HG03095 (cell line): ENCODE measurements at regions not wholly inside any gene's neighbourhood (a gene's known extent, or its start where the extent isn't known, plus 50 kb on each side); places are given as distances from the start of the nearest gene placed in this dataset.

Source experiments
- ATAC-seq: cut with Tn5 transposase; IDR thresholded peaks from one replicate; pipeline ENCODE4 v1.9.1; 2021; ENCODE audit warnings: moderate library complexity; ENCODE audit not compliant: unreplicated experiment

DNA sequence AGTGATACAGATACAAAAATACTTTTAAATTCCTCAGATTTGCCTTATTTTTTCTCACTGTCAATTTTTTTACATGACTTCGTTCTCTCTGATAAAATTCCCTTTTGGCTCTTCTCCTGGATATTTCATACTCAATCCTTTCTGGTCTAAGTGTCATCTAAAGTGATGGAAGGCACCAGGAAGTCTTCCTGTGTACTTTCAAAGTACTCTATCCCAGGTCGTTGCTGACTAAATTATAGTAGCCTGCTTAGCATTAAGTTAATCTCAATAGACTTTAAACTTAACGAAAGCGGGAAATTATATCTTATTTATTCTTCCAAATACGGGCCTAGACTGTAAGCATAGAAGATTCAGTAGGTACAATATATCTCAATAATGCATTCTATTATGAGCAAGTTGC, 67.8 kb downstream of the CASP12 start:
- ATAC-seq: no peak

DNA sequence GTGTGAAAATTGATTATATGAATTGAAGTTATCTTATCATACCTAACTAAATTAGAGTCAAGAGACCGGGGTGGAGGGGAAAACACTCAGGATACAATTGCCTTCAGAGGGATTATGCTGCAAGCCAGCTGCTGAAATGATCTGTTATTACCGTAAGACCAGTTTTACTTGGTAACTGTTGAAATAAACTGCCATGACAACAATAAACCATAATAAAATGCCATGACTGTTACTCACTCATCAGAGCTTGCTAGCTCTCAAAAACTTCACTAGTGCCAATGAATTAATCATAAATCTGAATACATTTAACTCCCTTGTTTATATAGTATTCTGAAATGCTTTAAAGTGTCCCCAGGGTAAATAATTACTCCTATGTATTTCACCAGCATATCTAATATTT, 68.2 kb downstream of the CASP12 start:
- ATAC-seq: no peak

DNA sequence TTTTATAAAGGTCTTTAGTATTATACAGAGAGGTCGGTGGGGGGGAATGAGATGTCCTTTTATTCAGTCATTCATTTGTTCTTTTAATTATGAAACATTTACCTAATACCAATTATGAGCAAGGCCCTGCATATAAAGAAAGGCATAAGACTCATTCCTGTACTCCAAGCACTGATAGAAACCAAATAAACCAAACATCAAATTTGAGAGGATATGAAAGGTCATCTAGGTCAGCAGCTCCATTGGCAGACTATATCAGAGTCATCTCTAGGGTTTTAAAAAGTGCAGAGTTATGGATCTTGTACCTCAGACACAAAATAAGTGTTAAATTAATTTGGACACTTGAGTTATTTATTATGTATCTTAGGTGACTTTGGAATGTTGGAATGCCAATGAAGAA, 71.5 kb downstream of the CASP12 start:
- ATAC-seq: no peak

DNA sequence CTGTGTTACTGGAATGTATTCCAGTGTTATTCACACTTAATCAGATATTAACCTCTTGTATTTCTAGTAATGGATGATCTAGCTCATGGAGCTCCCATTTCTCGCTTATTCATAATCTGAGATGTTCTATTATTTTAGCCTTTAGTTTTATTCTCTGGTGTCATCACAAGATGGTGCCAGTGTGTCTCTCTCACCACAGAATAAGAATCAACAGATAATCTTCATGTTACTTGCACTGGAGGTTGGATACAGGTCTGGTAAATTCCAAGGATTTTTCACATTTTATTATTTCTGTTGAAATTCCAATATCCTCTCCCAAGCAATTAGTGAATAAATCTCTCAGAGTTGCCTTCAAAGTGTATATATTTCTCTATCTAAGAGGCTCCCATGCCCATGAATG, 74.6 kb downstream of the CASP12 start:
- ATAC-seq: no peak

DNA sequence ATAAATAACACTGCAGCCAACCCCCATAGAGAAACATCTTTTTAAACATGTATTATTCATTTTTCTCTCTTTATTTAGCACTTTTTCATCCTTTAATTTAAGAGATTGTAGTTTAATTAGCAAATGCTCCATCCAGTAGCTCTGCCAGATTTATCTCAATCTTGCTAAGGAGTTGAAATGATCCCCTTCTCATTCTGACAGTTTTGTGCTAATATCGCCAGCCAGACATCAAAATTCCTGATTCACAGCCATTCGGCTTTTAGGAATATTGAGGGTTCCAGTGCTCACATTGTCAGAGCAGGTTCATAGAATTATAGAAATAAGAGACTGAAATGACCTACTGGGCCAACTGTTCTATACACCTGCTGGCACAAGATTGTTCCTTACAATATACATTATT, 77.8 kb downstream of the CASP12 start:
- no peak for ATAC-seq

DNA sequence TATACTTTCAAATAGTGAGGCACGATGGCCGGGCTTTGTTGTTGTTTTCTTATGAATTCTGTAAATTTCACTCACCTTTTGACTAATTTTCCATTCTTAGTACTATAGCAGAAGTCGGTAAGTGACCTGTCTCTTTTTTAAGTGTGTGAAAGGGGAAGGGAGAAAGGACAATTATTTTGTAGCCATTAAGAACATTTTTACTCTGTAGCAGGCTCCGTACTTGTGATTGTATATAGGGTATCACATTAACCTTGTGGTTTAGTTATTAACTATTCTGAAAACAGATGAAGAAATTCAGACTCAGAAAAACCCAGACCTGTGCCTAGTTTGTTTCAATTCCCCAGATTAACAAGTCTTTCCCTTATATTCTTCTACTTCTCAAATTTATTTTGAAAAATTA, 78.7 kb downstream of the CASP12 start:
- no peak for ATAC-seq

DNA sequence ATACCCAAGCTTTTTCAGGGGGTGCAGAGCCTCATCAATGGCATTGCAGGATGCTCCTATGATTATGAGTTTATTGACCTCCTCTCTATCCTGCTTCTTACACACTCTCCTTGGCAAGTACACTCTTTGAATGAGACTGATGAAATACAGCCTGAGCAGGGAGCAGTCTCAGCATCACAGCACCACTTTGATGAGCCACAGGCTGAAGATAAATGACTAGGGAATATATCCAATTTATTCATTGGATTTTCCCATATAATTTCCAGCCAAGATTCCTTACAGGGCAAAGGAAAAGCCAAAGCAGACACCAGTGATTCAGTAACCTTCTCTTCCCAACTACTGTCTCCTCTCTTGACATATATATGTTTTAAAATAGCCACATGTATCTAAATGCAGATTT, 79.2 kb downstream of the CASP12 start:
- no peak for ATAC-seq

DNA sequence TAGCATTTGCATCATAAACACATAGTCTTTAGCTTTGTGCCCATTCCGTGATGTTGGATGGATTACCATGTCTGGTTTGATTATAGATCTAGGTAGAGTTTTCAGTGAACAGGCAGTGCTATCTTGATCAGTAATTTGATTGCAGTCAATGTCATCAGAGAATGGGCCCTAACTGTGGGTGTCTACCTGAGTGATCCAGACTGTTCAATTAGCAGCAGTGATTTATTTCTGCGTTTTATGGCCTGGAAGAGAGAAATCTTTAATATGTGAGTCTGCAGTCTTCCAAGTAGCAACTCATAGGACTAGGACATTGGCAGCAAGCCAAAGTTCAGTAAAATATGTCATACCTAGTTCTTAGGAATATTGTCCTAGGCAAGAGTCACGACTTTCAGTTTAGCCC, 80.3 kb downstream of the CASP12 start:
- ATAC-seq: no peak

DNA sequence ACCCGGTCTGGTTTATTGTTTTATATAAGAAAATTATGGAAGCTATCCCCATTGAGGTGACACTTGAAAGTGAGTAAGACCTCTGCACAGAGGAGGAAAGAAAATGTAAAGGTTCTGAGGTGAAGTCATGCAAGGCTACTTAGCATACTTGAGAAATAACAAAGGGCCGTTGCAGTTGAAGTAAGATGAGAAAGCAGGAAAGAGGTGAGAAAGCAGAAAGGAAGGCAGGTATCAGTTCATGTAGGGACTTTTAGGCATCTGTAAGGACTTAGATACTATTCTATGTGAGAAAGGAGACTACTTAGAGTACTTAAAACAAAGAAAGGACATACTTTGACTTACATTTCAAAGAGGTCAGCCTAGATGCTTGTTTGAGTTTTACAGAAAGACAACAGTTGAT, 84.7 kb downstream of the CASP12 start:
- ATAC-seq: no peak

DNA sequence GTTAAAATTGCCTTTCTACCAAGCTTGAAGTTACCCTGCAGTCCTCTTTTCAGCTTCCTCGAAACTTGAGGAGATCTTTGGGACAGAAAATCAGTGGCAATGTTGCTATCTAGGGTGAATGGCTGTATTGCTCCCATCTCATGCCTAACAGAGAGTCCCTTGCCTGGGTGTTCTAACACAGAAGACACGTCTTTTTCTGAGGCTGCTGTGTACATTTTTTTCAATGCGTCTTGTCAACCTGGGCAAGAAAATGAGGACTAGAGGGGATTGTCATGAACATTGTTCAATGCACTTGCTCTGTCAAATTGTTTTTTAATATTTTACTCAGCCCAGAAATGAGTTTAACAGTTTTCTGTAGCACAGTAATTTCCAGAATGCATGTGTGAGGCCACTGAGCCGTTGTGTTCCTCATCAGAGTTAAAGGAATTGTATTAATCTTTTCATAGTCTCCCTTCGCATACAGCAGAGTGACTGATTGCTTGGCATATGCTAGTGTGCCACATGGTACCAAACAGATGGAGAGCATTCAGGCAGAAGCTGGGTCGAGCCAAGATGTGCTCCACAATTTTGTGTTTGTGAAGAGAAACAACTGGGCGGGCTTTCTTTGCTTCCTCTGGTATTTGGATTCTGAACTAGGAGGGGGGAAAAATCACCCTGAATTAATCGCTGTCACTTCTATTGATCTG, 86.0 kb downstream of the CASP12 start:
- no peak for ATAC-seq

DNA sequence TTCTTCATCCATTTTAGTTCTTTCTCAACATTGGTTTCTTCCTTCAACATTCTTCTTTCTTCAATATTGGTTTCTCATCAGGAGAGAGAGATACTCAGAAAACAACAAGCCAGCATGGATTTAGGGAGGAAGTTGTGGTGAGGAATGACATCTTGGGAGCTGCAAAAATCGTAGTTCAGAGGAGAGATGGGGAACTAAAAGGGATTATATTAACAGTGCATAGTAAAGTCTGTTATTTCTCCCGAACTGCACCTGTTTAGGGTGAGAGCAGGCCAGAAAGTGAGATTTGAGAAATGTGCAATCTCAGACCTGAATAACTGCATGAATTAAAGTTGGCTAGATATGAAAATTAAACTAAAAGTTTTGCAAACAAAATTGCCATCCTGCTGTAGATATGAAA, 94.5 kb downstream of the CASP12 start:
- no peak for ATAC-seq

DNA sequence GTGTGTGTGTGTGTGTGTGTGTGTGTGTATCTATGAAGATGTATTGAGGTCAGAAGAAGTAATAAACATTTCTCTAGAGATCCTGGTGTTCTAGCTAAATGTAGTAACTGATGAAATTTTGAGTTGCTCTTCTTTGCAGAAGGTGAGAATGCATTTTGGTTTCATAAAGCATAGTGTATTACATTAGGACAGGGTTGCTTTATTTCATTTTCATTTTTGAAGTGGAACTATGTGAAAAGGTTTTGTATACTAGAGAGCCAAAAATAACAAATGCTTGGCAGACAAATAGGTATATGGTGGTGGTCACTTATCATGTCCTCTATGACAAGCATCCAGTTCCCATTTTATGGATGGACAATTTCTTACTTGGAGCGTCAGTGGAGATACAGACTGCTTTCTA, 99.0 kb downstream of the CASP12 start:
- ATAC-seq: peak; percentile 91

DNA sequence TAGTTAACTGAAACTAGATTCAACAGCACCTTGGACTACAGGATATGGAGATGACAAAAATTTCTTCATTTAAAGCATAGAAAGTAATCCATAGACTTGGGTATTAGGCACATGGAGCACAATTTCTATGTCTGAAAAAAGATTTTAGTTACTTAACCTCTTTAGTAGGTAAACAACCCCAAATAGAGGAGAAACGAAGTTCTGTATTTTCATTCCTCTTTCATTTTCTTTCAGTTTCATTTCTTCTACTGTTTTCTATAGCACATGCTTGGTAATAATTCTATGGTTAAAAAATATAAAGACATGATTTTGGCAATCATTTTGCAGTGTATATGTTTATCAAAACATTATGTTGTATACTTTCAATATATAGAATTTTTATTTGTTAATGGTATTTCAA, 99.5 kb downstream of the CASP12 start:
- ATAC-seq: peak; percentile 47

DNA sequence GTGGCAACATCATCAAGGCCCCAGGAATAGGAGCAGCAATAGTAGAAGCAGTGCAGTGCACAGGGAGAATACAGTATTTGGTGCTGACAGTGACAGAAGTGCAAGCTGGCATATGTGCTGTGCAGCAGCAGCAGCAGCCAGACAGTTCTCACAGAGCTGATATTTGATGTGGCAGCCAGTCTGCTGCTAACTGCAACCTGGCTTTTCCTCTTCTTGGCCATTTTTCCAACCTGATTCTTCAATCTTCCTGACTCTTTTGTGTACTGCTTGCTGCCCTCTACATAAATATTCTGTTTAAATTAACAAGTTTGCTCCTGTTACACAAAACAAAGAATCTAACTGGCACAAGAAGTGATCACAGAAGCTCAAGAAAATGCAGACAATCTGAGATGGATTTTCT, 102.0 kb downstream of the CASP12 start:
- ATAC-seq: no peak

DNA sequence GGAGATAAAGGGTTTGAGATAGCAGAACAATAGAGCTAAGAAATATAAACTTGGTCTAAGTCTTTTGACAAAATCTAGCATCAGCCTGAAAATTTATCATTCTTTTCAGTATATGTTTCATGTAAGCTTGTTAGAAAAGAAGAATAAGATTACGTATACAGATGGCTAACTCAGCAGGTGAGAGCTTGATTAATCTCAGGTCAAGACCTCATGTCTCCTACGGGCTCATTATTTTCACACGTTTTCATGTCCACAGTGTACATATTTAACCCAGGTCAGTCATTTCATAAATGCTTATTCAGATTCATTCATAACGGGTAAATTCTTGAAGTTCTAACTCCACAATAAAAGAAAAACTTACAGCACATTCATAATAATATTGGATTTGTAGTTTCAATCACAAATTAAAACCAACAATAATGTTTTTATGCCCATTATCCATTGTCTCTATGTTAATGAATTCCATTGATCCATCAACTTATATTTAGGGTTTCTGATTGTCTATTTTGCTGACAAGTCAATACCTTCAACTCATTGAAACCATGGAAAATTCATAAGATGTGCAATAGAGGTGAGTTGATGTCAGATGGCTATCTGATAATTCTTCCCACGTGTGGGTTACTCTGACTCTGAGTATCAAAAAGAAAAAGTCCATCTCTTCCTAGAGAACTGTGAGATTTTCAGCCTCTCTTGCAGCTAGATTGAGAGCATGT, 102.6 kb downstream of the CASP12 start:
- no peak for ATAC-seq

DNA sequence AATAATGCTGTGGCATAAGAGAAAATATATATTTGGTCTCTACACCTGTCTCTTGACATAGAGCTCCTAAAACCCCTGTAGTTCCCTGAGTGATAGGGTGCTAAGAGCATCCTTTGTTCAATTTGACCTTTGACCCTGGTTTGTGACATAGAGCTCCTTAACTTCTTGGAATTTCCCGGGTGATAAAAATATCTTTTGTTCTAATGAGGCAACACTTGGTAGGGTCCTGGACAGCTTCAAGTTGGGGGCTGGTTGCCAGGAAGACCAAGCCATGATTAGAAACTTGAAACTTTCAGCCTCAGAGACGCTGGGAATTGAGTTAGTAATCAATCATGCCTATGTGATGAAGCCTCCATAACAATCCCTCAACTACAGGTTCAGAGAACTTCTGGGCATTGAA, 105.4 kb downstream of the CASP12 start:
- no peak for ATAC-seq

DNA sequence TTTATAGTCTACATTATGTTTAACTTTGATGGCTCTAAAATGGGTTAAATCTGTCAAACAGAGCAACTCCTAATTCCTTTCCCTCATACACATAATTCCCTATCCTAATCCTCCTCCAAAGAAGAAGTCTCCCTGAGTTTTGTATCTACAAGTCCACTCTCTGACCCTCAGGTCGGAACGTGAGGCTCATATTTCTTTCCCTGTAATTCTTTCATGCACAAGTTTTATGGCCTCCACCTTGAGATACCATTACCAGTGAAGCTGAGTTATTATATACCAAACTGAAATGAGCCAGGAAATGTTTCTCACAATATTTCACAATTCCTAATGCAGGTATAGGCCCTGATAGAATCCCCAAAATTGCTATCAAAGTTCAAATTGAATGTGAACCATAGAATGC, 106.4 kb downstream of the CASP12 start:
- no peak for ATAC-seq

DNA sequence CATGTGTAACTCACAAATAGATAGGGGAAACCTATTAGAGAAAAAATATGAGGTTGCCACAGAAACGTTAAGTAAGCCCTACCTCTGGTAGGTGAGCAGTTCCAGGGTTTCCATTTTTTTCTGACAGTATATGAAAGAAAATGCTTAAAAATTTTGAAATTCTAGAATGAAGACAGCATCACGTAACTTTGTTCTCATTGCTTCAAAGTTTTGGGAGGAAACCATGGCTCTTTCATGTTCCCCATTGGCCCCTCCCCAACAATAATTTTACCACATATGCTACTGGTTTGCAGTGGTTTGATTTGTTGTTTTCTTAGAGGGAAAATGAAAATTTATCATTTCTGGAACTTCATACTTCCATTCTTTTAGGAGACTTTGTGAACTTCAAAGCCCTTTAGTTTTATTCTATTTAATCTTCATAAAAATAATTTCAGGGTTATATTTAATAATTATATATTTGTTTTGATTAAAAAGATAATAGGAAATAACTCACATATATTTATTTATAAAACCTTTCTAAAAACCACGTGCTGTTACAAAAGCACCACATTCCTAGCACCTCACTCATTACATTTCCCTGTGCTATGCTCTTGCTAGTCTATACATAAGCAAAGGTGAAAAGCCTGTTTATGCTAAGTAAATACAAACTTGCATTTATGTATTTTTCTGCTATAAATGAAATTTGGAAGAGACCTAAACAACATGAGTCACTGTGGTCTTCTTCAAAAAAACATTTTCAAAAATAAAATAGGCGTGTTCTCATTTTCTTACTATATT, 113.4 kb downstream of the CASP12 start:
- no peak for ATAC-seq

DNA sequence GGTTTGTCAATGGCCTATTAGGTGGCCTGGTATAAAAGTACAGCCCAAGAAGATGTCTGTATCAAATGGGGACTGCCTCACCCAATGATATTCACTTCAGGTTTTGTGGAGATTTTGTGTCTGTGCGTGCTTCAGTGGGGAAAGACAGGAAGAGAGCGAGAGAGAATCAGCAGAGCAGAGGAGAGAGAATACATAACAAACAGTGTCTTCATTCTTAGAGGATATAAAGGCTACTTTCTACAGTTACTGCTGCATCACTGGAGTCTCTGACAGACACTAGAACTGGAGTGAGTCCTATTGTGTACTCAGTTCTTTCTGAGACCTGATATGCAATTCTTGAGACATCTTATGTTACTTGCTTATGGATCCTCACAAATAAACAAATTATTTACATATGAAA, 115.0 kb downstream of the CASP12 start:
- ATAC-seq: no peak

DNA sequence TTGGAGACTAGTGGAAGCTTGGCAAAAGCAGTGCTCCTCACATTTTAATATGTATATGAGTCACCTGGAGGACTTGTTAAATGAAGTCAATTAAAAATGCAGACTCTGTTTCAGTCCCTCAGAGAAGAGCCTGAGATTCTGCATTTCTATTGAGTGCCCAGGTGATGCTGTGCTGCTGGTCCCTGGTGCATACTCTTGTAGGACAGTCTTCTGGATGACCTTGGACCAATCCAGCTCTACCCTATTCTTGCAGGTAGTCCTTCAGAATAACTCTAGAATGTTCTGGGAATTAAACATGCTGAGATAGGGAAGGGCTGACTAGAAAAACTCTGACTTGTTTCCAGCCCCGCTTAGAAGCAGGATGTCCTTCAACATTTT, 115.9 kb downstream of the CASP12 start:
- no peak for ATAC-seq

DNA sequence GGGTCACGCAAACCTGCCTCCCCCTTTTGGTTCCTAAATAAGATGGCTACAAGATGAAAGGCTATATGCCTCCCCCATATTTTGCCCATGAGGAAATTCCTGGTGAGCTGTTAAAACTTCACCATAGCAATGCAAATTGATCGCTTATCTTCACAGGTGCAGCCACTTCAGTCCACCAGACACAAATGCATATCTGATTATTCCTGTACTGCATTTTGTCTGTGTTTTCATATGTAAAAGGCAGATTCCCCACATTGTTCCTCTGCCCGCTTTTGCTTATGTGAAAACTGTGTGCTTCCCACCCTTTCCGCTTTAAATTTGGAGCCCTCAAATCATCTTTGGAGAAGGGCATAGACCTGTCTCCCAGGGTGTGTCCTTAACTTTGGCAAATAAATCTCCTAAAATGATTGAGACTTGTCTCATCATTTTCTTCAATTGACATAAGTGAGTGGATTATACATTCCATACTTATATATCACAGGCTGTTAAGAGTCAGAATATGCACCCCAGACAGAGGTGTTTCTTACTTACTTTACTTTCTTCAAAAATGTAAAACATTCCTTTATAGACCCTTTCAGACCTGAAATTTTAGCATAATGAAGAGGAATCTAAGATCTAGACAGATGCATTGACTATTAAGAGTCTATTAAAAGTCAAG, 116.4 kb downstream of the CASP12 start:
- no peak for ATAC-seq

DNA sequence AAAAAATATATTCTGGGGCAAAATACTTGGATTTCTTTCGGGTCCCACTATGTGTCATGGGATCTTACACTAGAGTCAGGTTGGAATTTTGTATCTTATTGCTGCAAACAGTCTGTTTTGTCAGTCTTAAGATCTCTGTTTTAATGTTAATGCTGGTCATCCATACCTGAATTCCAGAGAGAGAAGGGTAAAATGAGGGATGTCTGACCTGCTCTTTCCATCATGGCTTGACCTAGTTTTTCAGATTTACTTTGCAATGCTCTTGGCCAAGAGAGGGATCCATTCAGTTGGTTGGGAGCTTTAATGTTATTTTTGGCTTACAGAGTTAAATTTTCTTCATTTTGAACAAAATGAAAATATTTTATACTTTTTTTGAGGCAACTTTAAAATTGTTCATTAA, 117.2 kb downstream of the CASP12 start:
- no peak for ATAC-seq
